NOMO-1 treated with DMSO at 0.1 percent for 48 hours (cell line): ENCODE measurements at regions not wholly inside any gene's neighbourhood (a gene's known extent, or its start where the extent isn't known, plus 50 kb on each side); places are given as distances from the start of the nearest gene placed in this dataset.
A peak's percentile ranks its signal among the peaks of the same experiment; 100 is the strongest.
"Not testable (repeated sequence)": the region's sequence is repeated elsewhere in the genome, so short reads cannot be mapped to it uniquely, and the experiment has no call there.

Source experiments
- DNase-seq: peaks from one replicate; lab custom pipeline; 2025; ENCODE audit not compliant: unreplicated experiment; lab: John Stamatoyannopoulos, UW

- DNase-seq: not testable (repeated sequence)
Measured at GRCh38 chr9:39463696-39464095, 108.2 kb downstream of the SPATA31A1 start.

- DNase-seq: peak; percentile 34
Measured at GRCh38 chr9:39464122-39464777, 108.8 kb downstream of the SPATA31A1 start.

DNA sequence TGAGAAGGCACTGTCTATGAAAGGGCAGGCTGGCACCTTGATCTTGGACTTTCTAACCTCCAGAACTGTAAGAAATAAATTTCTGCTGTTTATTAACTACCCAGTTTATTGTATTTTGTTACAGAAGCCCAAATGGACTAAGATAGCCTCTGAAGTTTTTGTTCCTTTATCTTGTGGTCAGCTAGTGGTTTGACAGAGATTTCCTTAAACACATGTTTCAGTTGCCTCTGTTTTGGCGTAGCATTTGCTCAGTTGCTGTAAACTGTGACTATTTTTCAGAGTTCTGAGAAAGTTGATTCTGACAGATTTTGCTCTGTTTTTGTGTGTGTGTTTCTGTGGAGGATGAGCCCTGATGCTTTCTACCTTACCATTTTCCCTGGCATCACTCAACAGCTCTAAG is 119.0 kb downstream of the SPATA31A1 start:
- DNase-seq: not testable (repeated sequence)

- not testable (repeated sequence) for DNase-seq
Measured at GRCh38 chr9:39483073-39483472, 127.6 kb downstream of the SPATA31A1 start.

DNA sequence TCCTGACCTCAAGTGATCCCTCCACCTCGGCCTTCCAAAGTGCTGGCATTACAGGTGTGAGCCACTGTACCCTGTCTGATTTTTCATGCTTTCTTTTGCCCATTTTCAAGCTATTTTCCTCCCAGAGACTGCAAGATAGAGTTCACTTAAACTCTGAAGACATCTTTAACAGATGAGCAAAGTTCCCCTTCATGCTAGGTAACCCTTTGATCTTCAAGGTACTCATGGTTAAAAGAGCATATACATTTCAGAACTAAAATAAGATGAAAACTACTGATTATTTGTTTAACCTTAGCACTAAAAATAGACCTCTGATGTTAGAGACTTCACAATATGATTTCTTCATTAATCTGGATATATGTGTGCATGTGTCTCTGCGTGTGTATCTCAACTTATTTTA is 128.4 kb downstream of the SPATA31A1 start:
- DNase-seq: not testable (repeated sequence)

GRCh38 chr9:39484292-39484691 is 128.8 kb downstream of the SPATA31A1 start:
- not testable (repeated sequence) for DNase-seq

DNA sequence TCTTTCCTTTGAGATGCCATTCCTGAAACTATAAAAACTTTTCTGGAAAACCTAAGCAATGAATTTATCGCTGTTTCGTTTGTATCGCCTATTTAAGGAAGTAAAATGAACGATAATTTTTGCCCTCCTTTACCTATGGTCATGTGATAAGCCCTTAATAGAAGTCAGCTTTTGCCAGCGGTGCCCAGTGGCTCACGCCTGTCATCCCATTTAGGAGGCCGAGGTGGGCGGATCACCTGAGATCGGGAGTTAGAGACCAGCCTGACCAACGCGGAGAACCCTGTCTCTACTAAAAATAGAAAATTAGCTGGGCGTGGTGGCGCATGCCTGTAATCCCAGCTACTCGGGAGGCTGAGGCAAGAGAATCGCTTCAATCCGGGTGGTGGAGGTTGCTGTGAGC is 132.0 kb downstream of the SPATA31A1 start:
- DNase-seq: not testable (repeated sequence)

DNA sequence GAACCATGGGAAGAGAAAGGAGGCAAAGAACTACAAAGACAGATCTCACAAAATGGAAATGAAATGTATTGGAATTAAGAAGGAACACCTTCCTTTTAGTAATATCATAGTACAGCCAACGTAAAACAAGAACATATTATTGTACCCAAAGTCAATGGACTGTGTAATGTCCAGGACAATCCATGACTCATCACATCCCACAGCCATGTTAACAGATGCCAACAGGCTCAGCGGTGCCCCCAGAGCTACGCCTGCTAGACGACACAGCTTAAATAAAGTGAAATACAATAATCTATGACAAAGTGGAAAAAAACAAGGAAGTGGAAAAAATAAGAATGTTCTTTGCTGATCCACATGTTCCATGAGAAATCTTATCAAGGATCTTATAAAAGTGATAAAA is 140.8 kb downstream of the SPATA31A1 start:
- not testable (repeated sequence) for DNase-seq

DNA sequence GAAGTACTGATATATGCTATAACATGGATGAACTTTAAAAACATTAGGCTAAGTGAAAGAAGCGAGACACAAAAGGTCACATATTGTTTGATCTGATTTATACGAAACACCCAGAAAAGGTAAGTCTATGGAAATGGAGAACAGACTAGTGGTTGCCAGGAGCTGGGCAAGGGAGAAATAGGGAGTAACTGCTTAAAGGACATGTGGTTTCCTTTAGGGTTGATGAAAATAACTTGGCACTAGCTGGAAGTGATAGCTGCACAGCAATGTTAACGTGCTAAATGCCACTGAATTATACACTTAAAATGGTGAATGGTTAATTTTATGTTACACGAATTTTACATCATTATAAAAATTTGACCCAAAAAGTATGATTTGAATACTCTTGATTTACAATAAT is 147.7 kb downstream of the SPATA31A1 start:
- not testable (repeated sequence) for DNase-seq

DNA sequence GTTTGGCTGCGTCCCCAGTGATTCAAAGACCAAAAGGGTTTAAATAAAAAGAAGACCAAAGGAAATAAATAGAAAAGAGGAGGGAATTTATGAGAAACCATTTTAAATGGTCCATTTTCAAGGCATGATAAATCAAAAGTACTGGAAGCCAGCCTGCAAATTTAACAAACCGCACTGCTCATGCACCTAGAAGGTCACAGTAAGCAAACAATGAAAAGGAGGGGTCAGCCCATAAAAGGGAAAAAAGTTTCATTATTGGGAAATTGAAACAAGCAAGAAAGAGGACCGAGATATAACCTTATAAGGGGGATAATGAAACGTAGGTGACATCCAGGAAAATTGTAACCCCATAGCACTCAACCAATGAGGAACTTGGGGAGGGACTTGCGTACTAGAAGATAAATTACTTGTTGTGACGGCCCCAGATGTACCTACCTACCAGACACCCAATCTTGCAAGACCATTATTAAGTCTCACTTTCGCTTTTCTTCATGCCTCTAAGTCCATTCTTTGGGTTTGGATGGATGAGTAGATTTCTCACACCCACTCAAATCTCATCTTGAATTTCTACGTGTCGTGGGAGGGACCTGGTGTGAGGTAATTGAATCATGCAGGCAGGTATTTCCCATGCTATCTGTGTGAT is 172.0 kb downstream of the SPATA31A1 start:
- DNase-seq: not testable (repeated sequence)

GRCh38 chr9:39532597-39532996 is 177.1 kb downstream of the SPATA31A1 start:
- not testable (repeated sequence) for DNase-seq

DNA sequence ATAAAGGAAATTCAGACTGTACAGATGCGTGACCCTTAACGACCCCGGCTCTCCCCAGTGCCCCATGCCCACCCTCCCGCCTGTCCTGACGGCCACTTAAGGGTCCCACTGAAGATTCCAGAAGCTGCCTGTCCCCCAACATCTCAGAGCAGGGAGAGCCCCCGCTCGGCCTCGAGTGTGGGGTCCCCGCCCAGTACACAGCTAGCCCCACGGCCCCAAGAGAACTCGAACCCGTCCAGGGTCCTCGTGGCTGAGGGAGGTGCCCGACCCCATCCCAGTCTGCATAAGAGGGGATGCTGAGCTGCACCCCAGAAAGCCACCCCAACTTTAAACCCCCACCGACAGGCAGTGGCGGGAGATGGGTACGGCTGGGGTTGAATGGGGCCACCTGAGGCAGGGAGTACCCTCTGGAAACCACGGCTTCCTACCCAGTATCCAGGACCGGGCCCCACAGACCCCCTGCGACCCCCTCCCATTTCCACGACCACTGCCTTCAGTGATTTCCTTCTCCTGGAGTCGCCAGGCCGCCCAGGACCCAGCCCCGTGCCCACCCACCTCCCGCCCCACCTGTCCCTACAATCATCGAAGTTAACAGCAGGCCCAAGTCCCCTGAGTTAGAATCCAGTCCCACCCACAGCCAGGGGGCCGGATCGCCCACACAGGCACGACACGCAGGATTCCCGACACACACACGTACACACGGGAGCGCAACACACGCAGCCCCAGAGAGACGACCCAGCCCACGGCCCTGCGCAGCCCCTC is 177.7 kb downstream of the SPATA31A1 start:
- DNase-seq: not testable (repeated sequence)

DNA sequence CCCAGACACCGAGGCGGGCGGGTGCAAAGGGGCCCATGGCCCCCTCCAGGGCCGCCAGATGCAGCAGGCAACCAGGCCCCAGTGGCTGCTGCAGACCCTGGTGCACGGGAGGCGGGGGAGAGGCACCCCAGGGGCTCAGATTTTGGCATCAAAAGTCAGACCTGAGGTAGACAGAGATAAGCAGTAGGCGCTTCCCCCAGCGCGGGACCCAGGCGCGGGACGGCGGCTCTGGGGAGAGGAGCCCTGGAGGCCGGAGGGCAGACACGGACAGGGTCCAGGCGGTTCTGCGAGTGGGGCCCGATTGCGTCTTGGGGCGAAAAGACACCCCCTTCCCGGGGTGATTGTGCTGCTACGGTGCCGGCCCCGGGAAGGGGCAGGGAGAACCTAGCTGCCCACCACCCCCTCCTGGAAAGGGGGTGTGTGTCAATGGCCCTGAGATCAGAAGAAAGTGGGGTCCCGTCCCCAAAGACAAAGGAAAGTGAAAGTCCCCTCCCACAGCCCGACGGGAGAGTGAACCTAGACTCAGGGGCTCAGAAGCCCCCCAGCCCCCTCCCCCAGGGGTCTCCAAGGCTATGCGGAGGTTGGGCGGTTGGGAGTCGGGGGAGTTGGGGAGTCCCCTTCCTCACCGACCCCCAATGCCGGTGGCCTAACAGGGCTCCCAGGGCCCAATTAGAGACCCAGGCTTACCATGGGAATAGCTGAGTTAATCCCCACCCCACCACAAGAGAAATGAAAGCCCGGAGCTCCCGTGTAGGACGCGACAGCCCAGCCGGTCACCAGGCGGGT is 178.5 kb downstream of the SPATA31A1 start:
- DNase-seq: not testable (repeated sequence)

DNA sequence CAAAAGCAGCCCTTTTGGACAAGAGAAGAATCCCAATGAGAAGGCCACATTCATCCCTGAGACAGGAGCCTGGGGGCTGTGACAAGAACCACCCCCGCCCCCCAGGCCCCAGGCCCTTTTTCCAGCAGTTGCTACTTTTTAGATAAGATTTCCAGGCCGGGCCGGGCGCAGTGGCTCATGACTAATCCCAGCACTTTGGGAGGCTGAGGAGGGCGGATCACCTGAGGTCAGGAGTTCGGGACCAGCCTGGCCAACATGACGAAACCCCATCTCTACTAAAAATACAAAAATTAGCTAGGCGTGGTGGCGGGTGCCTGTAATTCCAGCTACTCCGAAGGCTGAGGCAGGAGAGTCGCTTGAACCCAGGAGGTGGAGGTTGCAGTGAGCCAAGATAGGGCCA is 179.4 kb downstream of the SPATA31A1 start:
- not testable (repeated sequence) for DNase-seq

DNA sequence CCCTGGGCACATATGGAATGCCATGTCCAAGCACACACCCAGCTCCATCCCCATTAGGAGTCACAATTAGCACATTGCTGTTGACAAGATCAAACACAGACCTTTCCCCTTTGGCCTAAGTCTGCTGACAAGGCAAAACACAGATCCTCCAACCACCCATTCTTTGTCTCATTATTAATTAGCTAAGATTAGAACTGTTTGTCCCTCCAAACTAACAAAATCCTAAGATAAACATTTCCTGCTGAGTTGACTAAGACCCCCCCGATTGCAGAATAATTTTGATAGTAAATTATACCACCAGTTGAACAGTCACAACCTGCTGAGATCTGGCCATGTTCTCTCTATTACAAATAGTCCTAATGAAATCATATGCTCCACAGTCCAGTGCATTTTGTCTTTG is 186.7 kb downstream of the SPATA31A1 start:
- DNase-seq: not testable (repeated sequence)

GRCh38 chr9:39545079-39545478 is 189.6 kb downstream of the SPATA31A1 start:
- not testable (repeated sequence) for DNase-seq

DNA sequence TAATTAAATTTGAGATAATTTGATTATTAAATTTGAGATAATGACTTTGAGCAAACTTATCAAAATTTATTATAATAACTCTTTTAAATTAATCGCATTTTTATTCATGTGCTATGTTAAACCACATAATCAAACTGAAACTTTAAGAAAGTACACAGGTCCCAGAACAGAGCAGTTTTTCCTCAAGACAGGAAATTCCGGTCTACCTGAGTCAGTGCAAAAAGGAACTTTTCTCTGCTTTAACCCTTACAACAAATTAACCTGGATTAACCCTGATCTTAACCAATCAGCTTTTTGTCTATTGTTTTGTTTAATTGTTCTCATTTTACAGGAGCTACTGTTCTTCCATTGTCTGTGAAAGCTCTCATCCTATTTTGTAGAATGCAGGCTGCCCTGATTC is 195.1 kb downstream of the SPATA31A1 start:
- DNase-seq: not testable (repeated sequence)

GRCh38 chr9:39551544-39551943 is 196.1 kb downstream of the SPATA31A1 start:
- not testable (repeated sequence) for DNase-seq

DNA sequence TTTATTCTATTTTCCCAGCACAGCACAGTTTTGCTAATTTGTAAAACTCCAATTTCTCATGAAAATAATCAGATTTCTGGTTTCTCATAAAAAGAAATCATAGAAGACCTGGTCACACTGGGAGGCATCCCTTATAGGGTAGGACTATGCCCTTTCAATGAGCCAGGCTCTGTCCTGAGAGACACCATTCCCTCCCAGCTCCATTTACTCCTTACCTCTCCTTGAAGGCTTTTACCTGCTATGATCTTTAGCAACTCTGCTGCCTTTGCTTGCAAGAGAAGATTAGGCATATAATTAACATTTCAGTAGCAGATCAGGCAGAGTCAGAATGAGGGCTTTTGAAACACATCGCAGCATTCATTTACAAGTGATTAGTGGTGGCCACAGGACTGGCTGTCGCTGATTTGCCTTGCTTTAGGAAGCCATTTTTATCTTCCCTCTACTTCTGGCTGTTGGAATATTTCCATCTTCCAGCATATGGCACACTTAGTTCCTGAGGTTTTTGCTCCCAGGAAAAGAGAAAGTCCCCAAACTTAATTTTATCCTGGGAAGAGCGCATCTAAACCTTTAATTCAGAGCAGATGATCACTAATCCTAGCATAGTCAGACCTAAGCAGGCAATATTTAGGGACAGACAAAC is 196.9 kb downstream of the SPATA31A1 start:
- DNase-seq: not testable (repeated sequence)

DNA sequence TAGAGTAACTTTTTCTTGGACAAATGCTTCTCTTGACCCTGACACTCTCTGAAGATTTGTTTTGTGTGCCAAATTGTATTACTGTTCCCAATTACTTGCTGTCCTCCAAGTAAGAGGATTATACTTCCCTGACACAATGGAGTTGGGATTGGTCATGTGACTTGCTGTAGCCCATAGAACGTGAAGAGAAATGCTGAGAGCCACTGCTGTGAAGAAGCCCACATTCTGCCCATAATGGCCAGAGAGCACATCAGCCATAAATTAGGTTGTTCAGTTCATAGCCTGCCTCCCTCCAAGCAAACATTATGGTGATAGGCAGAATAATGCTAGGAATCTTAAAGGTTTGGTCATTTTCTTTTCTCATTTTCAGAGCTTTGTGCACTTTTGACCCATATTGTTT is 198.9 kb downstream of the SPATA31A1 start:
- DNase-seq: not testable (repeated sequence)
